NCI-H446 (cell line): ENCODE measurements at regions not wholly inside any gene's neighbourhood (a gene's known extent, or its start where the extent isn't known, plus 50 kb on each side); places are given as distances from the start of the nearest gene placed in this dataset.
A peak's percentile ranks its signal among the peaks of the same experiment; 100 is the strongest.

Experiments
- DNase-seq, 2 experiments: peaks; one replicate each; lab custom pipeline; 2025; lab: John Stamatoyannopoulos, UW

GRCh38 chr13:57224414-57224813, 57.4 kb downstream of the PRR20E start:
- no peak for DNase-seq

- no peak for DNase-seq
These were observed 83.5 kb downstream of the PRR20E start for GRCh38 chr13:57250472-57250871.

- DNase-seq, result no peak
These were observed 86.6 kb downstream of the PRR20E start for GRCh38 chr13:57253551-57253950.

GRCh38 chr13:57264965-57265364, 98.0 kb downstream of the PRR20E start:
- DNase-seq, result no peak

- no peak for DNase-seq
These were observed 103.5 kb downstream of the PRR20E start for GRCh38 chr13:57270493-57270892.

- no peak for DNase-seq
These were observed 119.6 kb downstream of the PRR20E start for GRCh38 chr13:57286511-57287098.

- no peak for DNase-seq
These were observed 135.6 kb downstream of the PRR20E start for GRCh38 chr13:57302604-57303003.

- DNase-seq, result peak; percentile 11 to 34
These were observed 144.1 kb downstream of the PRR20E start for GRCh38 chr13:57311009-57311586.

GRCh38 chr13:57314897-57315520, 148.0 kb downstream of the PRR20E start:
- peak in 1 of 2 experiments; percentile 4 for DNase-seq

GRCh38 chr13:57326532-57326931, 159.5 kb downstream of the PRR20E start:
- no peak for DNase-seq

GRCh38 chr13:57340878-57341277, 173.9 kb downstream of the PRR20E start:
- no peak for DNase-seq

- no peak for DNase-seq
These were observed 178.5 kb downstream of the PRR20E start for GRCh38 chr13:57345526-57345925.

- DNase-seq, result no peak
These were observed 179.8 kb downstream of the PRR20E start for GRCh38 chr13:57346786-57347185.

- DNase-seq, result no peak
These were observed 185.1 kb downstream of the PRR20E start for GRCh38 chr13:57352114-57352513.

- no peak for DNase-seq
These were observed 186.8 kb downstream of the PRR20E start for GRCh38 chr13:57353831-57354230.

- DNase-seq, result no peak
These were observed 208.9 kb downstream of the PRR20E start for GRCh38 chr13:57375876-57376275.

- no peak for DNase-seq
These were observed 223.2 kb upstream of the PCDH17 start for GRCh38 chr13:57408312-57408711.

GRCh38 chr13:57409121-57409520, 222.4 kb upstream of the PCDH17 start:
- DNase-seq, result no peak

- DNase-seq, result no peak
These were observed 221.9 kb upstream of the PCDH17 start for GRCh38 chr13:57409656-57410055.

- DNase-seq, result no peak
These were observed 213.4 kb upstream of the PCDH17 start for GRCh38 chr13:57418067-57418677.

GRCh38 chr13:57424379-57424778, 207.2 kb upstream of the PCDH17 start:
- no peak for DNase-seq

GRCh38 chr13:57425531-57425930, 206.0 kb upstream of the PCDH17 start:
- DNase-seq, result no peak

GRCh38 chr13:57437587-57437986, 194.0 kb upstream of the PCDH17 start:
- DNase-seq, result no peak
